ENCODE measurements at regions not wholly inside any gene's neighbourhood (a gene's known extent, or its start where the extent isn't known, plus 50 kb on each side); places are given as distances from the start of the nearest gene placed in this dataset.

DNA sequence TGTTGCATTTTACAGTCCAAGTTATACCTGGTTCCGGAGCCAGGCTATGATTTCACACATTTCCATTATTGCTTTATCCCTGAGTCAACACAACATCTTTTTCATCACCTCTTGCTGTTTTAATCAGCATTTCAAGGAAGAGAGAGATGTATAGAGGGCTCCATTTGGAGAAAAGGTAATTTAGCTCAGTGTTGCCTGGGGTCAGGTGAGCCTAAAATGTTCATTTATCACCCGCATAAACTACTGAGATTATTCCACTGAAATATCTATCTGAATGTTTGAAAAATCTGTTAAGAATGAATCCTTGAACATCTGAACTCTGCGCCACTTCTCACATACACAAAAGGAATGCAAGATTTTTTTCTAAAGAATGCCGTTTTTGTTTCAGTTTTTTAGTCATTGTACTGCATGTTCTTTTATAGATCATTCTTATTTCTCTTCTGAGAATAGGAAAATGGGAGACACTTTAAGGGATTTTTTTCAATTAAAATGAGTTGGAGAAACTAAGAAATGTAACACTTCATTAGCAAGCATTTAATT is 51.5 kb upstream of the AGTR1 start:
- no peak for TF ChIP-seq TAF1 (IDR thresholded peaks at IDR 0.05; ENCODE audit: borderline replicate concordance, low read depth, low read length)
- no peak for TF ChIP-seq POLR2AphosphoS5 (IDR thresholded peaks at IDR 0.05; ENCODE audit: low read depth, low read length)
